PFSK-1 (cell line): ENCODE measurements at regions not wholly inside any gene's neighbourhood (a gene's known extent, or its start where the extent isn't known, plus 50 kb on each side); places are given as distances from the start of the nearest gene placed in this dataset.

Experiments used
- FOXP2 ChIP-seq: optimal IDR thresholded peaks from 2 replicates; pipeline ENCODE3; 2011; ENCODE audit warnings: borderline replicate concordance, control low read depth, inconsistent platforms; ENCODE audit not compliant: insufficient read depth; ENCODE audit errors: extremely low read length, extremely low read depth
- POLR2AphosphoS5 ChIP-seq: IDR thresholded peaks from 2 replicates; pipeline ENCODE4 v1.6.1; 2012; ENCODE audit warnings: low read depth, mild to moderate bottlenecking, control low read depth, low read length, moderate library complexity
- REST ChIP-seq, 2 experiments: IDR thresholded peaks; 2 replicates each; pipeline versions ENCODE4 v1.6.1 to v1.8.0; 2011 to 2012; ENCODE audit warnings: low read depth in 2 of 2, low read length in 2 of 2, control low read depth in 1 of 2, inconsistent platforms in 1 of 2, mild to moderate bottlenecking in 1 of 2, moderate library complexity in 1 of 2; ENCODE audit not compliant: insufficient read depth in 1 of 2
- SIN3A ChIP-seq: IDR thresholded peaks from 2 replicates; pipeline ENCODE4 v1.6.1; 2012; ENCODE audit warnings: mild to moderate bottlenecking, low read length, moderate library complexity, borderline replicate concordance; ENCODE audit not compliant: insufficient read depth
- TAF1 ChIP-seq: IDR thresholded peaks from 2 replicates; pipeline ENCODE4 v1.6.1; 2012; ENCODE audit warnings: low read length, control low read depth, borderline replicate concordance; ENCODE audit not compliant: insufficient read depth

GRCh38 chr18:60577457-60577856 is 204.9 kb upstream of the MC4R start:
- TF ChIP-seq TAF1 (no peak), POLR2AphosphoS5 (no peak), REST (IDR thresholded peaks at IDR 0.05; ENCODE audit: insufficient read depth in 1 of 2, low read depth in 2 of 2, low read length in 2 of 2) (no peak), SIN3A (no peak), FOXP2 (no peak)

- TF ChIP-seq TAF1 (no peak), REST (IDR thresholded peaks at IDR 0.05; ENCODE audit: insufficient read depth in 1 of 2, low read depth in 2 of 2, low read length in 2 of 2) (no peak), FOXP2 (no peak)
These were observed 213.1 kb upstream of the MC4R start for GRCh38 chr18:60585670-60586069.

GRCh38 chr18:60593249-60593648 is 220.7 kb upstream of the MC4R start:
- TF ChIP-seq FOXP2 (no peak), TAF1 (no peak), SIN3A (no peak), REST (IDR thresholded peaks at IDR 0.05; ENCODE audit: insufficient read depth in 1 of 2, low read depth in 2 of 2, low read length in 2 of 2) (no peak), POLR2AphosphoS5 (no peak)

GRCh38 chr18:60596928-60597327 is 224.4 kb upstream of the MC4R start:
- TF ChIP-seq REST (IDR thresholded peaks at IDR 0.05; ENCODE audit: insufficient read depth in 1 of 2, low read depth in 2 of 2, low read length in 2 of 2) (no peak), FOXP2 (no peak), TAF1 (no peak), POLR2AphosphoS5 (no peak)

GRCh38 chr18:60599267-60599666 is 226.7 kb upstream of the MC4R start:
- TF ChIP-seq SIN3A (no peak), TAF1 (no peak), FOXP2 (no peak), POLR2AphosphoS5 (no peak), REST (IDR thresholded peaks at IDR 0.05; ENCODE audit: insufficient read depth in 1 of 2, low read depth in 2 of 2, low read length in 2 of 2) (no peak)
